ENCODE measurements at regions not wholly inside any gene's neighbourhood (a gene's known extent, or its start where the extent isn't known, plus 50 kb on each side); places are given as distances from the start of the nearest gene placed in this dataset.

GRCh38 chr1:166343276-166343675 is 176.5 kb upstream of the FAM78B start:
- ATAC-seq (no peak), DNase-seq (no peak)
- no peaks in the 10 kb centered on the region for H3K4me1 ChIP-seq
- TF ChIP-seq CTCF (IDR thresholded peaks at IDR 0.05), result no peak
- intact Hi-C loops (cut with DNase I), result no loop called here
- no peak overlapping the region for H3K4me3 ChIP-seq
- H3K27ac ChIP-seq, result no peak overlapping the region
- H3K9me3 ChIP-seq, result peaks cover 0 to 5% of the 10 kb centered on the region in 2 donors
- no peaks in the 10 kb centered on the region for H3K27me3 ChIP-seq
- no peaks in the 10 kb centered on the region for H3K36me3 ChIP-seq

- no peak for TF ChIP-seq CTCF (IDR thresholded peaks at IDR 0.05)
- no peak for ATAC-seq
- H3K36me3 ChIP-seq, result no peaks in the 10 kb centered on the region
- intact Hi-C loops (cut with DNase I), result no loop called here
- no peak for DNase-seq
- H3K4me3 ChIP-seq, result no peak overlapping the region
- no peaks in the 10 kb centered on the region for H3K4me1 ChIP-seq
- peaks cover 0 to 5% of the 10 kb centered on the region in 2 donors for H3K9me3 ChIP-seq
- no peak overlapping the region for H3K27ac ChIP-seq
- H3K27me3 ChIP-seq, result no peaks in the 10 kb centered on the region
These were observed 183.7 kb upstream of the FAM78B start for GRCh38 chr1:166350490-166350889.

- Histone ChIP-seq H3K4me1 (no peaks in the 10 kb centered on the region), H3K27me3 (no peaks in the 10 kb centered on the region), H3K36me3 (no peaks in the 10 kb centered on the region), H3K9me3 (peaks cover 0 to 5% of the 10 kb centered on the region in 2 donors), H3K27ac (no peak overlapping the region), H3K4me3 (no peak overlapping the region)
- DNase-seq, result no peak
- intact Hi-C loops (cut with DNase I), result no loop called here
- no peak for TF ChIP-seq CTCF (IDR thresholded peaks at IDR 0.05)
- ATAC-seq, result no peak
These were observed 184.9 kb upstream of the FAM78B start for GRCh38 chr1:166351676-166352075.

GRCh38 chr1:166353213-166353612 is 186.4 kb upstream of the FAM78B start:
- DNase-seq (no peak), ATAC-seq (no peak)
- no peaks in the 10 kb centered on the region for H3K4me1 ChIP-seq
- intact Hi-C loops (cut with DNase I), result no loop called here
- no peaks in the 10 kb centered on the region for H3K36me3 ChIP-seq
- H3K9me3 ChIP-seq, result no peaks in the 10 kb centered on the region
- H3K27me3 ChIP-seq, result no peaks in the 10 kb centered on the region
- no peak overlapping the region for H3K4me3 ChIP-seq
- no peak for TF ChIP-seq CTCF (IDR thresholded peaks at IDR 0.05)
- H3K27ac ChIP-seq, result no peak overlapping the region

GRCh38 chr1:166354406-166354805 is 187.6 kb upstream of the FAM78B start:
- H3K27me3 ChIP-seq, result no peaks in the 10 kb centered on the region
- ATAC-seq, result no peak
- TF ChIP-seq CTCF (IDR thresholded peaks at IDR 0.05), result no peak
- H3K27ac ChIP-seq, result no peak overlapping the region
- intact Hi-C loops (cut with DNase I), result no loop called here
- no peaks in the 10 kb centered on the region for H3K4me1 ChIP-seq
- H3K9me3 ChIP-seq, result no peaks in the 10 kb centered on the region
- no peak for DNase-seq
- no peak overlapping the region for H3K4me3 ChIP-seq
- H3K36me3 ChIP-seq, result no peaks in the 10 kb centered on the region
